HG03571 (cell line): ENCODE measurements at regions not wholly inside any gene's neighbourhood (a gene's known extent, or its start where the extent isn't known, plus 50 kb on each side); places are given as distances from the start of the nearest gene placed in this dataset.
"Not testable (repeated sequence)": the region's sequence is repeated elsewhere in the genome, so short reads cannot be mapped to it uniquely, and the experiment has no call there.

Experiments
- ATAC-seq: cut with Tn5 transposase; IDR thresholded peaks from one replicate; pipeline ENCODE4 v1.9.1; 2021; ENCODE audit not compliant: unreplicated experiment

DNA sequence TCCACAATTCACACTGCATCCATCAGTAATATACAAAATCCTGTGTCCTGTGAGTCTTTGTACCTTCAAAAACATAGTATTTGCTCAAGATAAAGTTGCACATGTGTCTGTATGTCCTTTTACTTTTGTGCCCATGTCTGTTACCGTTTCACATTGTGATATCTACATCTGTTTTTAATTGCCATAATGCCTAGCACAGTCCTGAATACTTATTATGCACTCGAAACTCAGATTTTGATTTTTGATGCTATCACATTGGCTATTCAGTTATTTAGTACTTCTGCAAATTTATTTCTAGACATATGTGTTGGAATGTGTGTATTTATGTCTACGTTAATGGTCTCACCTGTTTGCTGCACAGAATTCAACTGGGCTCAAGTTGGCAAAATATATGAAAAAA, 452.8 kb upstream of the ZEB2 start:
- ATAC-seq = no peak

DNA sequence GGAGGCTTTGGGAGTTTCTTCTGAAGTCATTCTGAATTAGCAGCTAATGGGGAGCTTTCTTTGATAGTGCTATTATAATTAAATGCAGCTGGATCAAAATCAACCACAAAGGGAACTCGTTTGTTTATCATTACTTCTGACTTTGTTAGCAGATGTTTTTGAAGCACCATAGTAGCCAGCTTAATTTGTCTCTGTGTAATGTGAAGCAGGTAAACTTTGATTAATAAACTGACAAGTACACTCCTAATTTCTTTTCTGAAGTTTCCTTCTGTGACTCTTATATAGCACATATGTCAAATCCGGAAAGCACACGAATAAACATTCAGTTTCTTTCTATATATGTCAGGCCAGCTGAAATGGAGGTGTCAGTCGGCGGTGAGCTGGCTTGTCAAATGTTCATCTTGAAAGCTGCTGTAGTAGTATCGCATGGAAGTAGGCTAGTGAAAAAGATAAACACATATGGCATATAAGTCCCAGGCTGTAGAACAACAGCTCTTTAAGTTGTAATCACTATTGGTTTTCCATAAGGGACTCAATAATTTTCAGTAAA, 451.9 kb upstream of the ZEB2 start:
- no peak for ATAC-seq

DNA sequence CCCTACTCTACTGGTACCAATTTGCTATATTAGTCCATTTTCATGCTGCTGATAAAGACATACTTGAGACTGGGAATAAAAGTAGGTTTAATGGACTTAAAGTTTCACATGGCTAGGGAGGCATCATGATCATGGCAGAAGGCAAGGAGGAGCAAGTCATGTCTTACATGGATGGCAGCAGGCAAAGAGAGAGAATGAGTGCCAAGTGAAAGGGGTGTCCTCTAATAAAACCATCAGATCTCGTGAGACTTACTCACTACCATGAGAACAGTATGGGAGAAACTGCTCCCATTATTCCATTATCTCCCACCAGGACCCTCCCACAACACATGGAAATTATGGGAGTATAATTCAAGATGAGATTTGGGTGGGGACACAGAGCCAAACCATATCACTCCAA, 450.5 kb upstream of the ZEB2 start:
- ATAC-seq = not testable (repeated sequence)

DNA sequence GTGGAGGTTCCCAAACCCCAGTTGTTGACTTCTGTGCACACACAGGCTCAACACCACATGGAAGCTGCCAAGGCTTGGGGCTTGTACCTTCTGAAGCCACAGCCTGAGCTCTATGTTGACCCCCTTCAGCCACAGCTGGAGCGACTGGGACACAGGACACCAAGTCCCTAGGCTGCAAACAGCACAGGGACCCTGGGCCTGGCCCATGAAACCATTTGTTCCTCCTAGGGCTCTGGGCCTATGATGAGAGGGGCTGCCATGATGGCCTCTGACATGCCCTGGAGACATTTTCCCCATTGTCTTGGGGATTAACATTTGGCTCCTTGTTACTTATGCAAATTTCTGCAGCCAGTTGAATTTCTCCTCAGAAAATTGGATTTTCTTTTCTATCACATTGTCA, 449.6 kb upstream of the ZEB2 start:
- ATAC-seq = not testable (repeated sequence)

DNA sequence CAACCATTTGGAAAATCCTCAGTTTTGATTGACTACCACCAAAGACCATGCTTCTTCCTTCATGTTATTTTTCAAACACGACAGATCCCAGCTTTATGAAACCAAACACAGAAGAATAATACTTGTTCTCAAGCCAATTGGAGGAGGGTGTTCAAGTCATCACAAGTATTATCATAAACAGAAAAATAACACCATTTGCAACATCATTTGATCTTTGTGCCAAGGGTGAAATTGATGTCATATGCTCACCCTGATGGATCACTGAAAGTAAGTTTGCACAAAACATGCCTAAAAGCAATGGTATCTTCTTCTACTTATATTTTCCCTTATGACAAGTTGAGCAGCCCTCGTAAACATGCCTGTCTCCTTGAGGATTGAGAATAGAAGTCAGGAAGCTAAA, 448.0 kb upstream of the ZEB2 start:
- no peak for ATAC-seq

DNA sequence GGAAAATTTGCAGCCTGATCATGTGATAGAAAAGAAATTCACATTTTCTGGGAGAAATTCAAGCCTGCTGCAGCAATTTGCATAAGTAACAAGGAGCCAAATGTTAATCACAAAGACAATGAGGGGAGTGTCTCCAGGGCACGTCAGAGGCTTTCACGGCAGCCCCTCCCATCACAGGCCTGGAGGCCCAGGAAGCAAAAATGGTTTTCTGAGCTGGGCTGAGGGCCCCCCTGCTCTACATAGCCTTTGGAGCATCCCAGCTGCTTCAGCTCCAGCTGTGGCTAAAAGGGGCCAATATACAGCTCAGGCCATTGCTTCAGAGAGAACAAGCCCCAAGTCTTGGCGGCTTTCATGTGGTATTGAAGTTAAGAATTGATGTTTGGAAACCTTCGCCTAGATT, 445.3 kb upstream of the ZEB2 start:
- ATAC-seq = no peak

DNA sequence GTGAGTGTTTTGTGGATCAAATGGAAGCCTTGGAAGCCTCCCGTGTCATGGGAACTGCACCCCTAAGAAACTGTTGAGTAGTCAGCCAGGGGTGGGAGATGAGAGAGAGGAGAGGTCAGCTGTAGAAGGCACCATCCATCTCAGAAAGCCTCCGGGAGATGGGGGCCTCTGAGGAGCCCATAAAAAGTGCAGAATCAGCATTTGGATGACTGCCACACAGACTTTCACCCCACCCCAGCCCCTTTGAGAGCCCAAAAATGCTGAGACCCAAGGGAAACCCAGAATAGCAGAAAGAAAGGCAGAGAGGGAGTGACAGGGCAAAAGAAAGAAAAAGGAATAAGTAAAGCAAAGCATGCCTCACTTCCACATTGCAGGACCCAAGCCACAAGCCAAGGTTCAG, 443.1 kb upstream of the ZEB2 start:
- ATAC-seq = no peak

DNA sequence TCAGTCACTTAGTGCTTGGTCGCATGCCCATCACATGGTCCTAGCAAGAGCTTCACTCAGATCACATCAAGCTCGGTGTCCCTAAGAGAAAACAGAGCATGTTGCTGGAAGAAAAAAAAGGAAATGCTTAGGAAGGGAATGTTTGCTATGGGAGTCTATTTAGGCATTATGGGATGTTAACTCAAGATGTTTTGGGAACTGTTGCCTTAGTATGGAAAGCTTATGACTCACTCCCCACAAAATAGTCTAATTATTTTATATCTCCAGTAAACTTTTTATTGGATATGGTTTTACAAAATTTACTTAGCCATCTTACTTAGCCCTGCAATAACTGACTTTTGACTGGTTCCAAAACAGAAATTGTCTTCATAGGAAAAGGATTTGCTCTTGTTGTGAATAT, 439.5 kb upstream of the ZEB2 start:
- ATAC-seq = no peak

DNA sequence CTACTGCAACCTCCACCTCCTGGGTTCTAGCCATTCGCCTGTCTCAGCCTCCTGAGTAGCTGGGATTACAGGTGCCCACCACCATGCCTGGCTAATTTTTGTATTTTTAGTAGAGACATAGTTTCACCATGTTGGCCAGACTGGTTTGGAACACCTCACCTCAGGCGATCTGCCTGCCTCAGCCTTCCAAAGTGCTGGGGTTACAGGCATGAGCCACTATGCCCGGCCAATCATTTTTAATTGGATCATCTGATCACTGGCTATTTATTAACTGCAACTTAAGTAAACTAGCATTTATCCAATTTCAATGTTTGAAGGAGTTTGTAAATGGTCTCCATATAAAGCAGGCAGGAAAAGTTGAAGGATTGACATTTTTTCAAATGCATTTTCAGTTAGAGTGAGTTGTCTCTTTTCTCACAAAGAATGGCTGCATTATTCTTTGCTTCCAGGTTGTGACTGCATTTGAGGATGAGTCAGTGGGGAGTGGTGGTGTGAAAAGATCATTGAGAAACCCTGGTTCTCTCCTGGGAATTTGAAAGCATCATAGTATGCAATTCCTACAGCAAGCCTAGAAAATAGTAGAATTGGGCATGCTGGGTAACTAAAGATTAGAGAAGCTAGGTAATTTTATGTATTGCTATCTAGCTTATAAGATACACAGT, 431.1 kb upstream of the ZEB2 start:
- no peak for ATAC-seq

DNA sequence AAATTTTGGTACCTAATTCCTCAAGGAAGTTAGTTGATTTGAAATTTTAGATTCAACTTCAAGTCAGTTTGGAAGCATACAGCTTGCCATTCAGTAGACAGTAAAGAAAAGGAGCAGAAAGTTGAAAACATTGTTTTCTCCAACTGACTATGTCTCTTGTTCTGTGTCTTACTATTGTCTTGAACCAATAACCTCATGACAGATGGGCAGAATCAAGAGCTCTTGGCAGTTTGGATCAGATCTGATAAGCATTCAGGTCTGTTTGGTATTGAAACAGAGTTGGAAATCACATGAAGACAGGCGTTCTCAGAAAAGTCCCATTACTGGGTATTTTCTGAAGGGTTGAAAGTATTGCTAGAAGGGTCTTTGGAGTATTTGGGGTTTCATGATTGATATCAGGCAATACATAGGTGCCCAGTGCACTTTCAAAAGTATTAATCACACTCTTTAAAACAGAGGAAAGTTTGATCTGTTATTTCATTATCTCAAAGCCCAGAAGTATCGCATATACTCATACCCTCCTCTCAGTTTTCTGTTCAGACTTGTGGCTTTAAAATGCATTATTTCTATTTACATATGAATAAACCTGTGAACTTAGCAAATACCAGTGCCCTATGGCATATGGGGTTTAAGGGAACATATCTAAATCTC, 428.4 kb upstream of the ZEB2 start:
- no peak for ATAC-seq

DNA sequence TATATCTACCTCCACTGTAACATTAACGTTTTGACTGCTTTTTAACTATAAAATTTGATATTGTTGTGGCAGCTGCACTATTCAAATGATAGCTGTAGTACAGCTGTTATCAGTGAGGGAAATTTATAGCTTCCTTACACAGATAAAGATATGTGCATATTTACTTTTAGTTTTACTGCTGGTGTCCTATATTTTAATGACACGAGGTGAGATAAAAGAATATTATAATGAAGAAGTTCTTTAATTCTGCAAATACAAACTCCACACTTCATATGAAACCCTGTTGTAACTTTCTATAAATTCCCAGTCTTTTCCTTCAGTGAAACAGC, 427.8 kb upstream of the ZEB2 start:
- no peak for ATAC-seq

DNA sequence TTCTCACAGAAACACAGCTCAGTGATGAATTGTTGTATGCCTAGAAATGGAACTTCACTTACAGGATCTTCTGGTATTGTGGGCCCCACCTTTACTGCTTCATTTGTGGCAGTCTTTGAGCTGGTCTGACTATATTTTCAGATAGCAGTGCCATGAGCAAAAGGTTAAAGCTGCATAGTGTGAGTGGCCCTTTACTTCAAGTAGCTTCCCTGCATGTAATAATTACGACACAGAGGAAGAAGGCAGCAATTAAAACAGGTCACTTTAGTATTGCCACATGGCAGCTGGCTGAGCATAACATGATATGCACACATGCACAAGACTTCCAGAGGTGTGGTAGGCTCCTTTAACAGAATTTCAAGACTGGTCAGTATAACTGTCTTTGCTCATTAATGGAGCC, 426.3 kb upstream of the ZEB2 start:
- ATAC-seq = no peak

DNA sequence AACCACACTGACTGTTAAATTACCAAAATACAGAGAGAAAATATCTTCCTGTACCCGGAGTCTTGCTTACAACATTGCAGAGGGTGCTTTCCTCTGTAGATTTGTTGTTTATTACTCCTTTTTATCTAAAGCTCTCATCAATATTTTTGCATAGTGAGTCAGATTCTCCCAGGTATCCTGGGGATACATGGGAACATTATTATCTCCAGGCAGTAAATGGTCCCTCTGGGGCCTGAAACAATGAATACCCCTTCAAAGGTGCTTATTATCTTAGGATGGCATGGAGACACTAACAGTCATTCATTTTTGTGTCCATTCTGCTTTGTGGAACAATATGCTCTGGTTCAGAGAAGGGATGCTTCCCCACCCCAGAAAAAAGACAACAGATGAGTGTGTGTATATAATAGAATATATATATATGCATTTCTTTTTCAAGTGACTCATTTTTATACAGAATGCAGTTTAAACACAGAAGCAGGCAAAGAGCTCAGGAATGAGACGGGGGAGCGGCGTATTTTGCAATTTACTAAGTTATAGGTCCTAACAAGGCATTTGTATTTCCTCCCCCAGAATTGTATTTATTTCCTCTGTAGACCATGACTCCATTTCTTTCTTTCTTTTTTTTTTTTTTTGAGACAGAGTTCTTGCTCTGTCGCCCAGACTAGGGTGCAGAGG, 424.8 kb upstream of the ZEB2 start:
- no peak for ATAC-seq

DNA sequence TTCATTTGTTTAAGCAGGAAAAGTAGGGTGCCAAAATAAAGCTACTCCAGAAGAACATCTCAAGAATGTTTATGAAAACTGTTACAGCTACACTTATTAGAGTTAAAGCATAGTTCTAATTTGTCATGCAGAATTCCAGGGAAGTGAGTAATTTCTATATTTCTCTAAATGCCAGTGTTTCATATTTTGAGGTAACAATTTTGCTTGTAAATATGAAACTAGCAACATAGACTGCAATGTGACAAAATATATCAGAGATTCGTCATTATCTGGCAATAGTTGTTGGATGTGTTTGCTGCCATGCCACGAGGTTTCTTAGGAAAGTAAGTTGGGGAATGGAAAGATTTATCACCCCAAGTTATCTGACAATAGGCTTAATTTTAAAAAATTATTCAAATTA, 424.1 kb upstream of the ZEB2 start:
- ATAC-seq = no peak

DNA sequence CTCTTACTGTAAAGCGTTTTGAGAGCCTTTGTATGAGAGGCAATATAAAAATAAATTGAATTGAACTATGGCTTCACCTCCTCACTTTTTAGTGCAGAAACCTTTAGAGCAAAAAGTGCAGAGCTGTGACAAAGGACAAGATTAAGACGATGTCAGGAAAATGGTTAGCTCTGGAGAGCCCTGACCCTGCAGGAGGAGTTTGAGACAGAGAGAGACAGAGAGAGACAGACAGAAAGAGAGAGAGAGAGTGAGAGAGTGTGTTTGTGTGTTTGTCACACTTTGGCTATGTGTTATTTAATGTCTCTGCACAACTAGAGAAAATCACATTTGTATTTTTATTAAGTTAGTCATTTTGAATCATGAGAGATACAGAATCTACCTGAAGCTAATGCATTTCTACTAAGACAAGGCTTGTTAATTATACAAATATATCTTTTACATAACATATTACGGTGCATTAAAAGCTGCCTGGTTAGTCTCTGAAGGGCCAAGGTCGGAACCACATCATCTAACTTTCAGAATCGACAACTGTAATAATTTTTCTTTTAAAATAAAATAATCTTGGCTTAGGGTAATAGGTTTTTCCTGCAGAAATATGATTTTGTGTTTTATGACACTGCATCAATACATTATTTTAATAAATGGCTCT, 423.5 kb upstream of the ZEB2 start:
- ATAC-seq = no peak

DNA sequence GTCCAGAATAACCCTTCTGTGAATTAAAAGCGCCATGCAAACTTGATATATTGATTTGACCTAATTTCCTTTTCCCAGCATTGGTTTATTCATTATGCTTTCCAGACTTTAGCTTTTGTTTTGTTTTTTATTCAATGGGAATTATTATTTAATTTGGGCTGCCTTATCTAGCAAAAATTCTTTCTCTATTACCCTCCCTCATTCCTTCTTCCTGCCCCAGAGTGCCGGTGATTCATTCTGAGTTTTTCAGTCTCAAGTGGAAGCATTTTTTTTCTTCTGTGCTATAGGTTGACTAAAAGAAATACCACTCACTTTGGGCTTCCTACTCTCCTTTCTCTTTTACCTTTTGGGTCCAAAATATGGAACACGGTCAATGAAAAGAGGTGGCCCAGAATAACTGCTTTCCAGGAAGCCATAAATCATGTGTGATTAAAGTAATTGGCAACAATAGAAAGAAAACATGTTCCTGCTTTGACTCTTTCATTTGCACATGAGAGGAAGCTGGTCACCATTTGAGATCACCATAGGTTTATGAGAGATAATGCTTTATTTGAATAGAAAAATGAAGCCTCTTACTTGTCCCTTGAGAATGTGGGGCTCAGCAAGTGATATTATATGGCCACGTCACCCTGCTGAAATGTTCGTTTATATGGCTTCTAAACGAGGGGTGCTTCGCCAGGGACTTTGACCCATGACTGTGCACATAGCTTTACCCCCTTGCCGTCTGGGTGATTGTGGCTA, 422.8 kb upstream of the ZEB2 start:
- ATAC-seq = no peak

DNA sequence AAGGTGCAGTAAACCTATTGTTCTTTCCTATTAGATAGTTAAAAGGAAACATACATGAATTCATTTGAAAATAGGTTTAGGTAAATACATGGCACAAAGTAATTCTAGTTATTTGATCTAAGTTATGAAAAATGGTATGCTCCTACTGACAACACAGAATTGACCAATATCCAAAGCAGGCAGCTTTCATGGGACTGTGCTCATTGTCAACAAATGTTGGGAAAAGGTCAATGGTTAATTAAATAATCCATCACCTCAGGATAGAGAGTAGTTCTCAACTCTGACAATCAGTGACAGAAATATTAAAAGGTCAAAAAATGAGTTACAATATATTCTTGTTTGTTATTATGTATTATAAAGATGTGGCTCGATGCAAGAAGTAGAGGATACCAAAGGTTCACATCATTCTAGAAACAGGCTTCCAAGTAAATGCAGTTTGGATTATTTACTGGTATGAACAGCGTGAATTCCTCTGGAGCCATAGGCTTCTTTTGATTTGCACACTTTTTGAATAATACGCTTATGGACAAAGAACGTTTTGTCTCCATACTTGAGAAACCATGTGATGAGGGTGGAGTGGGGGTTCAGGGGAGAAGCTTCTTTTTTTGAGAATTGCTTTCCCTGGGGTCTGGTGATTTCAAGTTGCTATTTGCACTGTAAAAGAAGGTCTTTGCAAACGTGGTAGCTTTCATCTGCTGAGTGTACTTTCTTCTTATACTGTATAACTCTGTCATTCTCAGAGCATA, 422.0 kb upstream of the ZEB2 start:
- ATAC-seq = no peak

DNA sequence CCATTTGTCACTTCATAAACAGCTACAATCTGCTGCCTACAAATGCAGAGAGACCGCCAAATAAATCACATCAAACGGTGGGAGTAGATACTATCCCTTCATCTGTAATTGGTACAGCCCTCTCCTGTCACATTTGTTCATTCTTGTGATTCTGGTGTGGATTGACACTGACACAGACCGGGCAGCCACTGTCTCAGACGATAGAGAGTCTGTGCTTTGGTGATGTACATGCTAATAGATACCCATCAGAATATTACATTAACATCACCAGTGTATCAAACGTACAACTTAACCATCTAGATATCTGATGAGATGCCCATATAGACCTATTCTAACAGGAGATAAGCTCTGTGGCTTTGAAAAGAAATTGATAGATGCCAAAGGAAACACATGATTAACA, 419.7 kb upstream of the ZEB2 start:
- ATAC-seq = no peak

DNA sequence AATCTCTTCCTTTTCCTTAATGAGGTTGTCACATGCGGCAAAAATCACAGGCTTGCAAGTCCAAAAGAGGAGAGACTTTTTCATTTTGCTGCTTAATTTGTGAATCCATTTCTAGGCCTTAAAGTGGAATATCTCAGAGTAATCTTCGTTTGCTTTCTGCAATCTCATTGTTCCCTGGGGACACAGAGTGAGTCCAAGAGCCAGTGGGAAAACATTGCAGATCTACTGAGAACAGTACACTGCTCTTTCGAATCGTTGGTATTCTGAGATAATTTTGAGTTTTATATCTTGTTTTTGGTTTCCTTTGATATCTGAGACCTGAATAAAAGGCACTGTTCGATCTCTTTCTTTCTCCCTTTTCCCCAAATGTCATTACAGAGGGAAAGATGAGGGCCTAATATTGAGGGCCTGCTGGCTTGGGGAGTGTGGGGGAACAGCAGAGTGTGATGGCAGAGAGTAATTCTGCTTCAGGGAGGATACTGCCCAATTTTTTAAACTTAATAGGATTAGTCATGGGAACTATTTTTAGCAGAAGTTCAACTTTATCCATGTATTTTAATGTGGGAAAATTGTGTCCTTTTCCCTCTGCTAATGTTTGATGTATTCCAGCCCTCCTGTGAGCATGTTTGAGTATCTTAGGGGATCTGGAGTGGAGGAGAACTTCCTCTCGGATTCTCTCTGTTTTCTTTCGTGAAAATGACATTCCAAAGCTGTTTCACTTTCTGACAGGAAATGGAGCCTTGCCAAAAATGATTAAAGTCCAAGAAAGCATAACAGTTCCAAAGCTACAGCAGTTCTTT, 418.2 kb upstream of the ZEB2 start:
- ATAC-seq = no peak

DNA sequence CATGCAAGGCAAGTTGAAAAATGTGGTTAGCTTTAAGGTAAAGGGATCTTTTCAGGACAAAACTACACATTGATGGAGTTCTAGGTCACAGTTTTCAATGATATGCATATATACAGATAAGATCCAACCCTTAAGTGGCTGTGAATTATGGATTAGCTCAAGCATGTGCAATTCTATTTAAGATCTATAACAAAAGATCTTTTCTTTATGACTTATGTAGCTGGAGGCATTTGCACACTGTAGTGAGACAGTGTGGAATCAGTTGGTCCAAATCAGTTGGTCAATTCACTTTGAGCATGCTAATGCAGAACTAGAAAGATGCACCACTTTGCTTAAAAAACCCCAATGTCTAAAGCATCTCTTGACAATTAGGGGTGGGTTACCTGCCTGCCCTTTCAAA, 417.1 kb upstream of the ZEB2 start:
- ATAC-seq = no peak
